BLaER1 treated with 17β-estradiol and CSF1 and Interleukin-3, amounts not matched to agents 10 nM and 100 nM (cell line): ENCODE measurements at regions not wholly inside any gene's neighbourhood (a gene's known extent, or its start where the extent isn't known, plus 50 kb on each side); places are given as distances from the start of the nearest gene placed in this dataset.
"Not testable (repeated sequence)": the region's sequence is repeated elsewhere in the genome, so short reads cannot be mapped to it uniquely, and the experiment has no call there.

Experiments used
- H3K27ac ChIP-seq, 11 experiments: shearing (Covaris generic); formaldehyde crosslinking; 2 replicates each; pipeline ENCODE4 v1.8.1; 2022
- H3K27me3 ChIP-seq, 11 experiments: shearing (Covaris generic); formaldehyde crosslinking; 2 replicates each; pipeline ENCODE4 v1.8.1; 2022
- H3K36me3 ChIP-seq, 11 experiments: shearing (Covaris generic); formaldehyde crosslinking; 2 replicates each; pipeline ENCODE4 v1.8.1; 2022
- H3K4me1 ChIP-seq, 10 experiments: shearing (Covaris generic); formaldehyde crosslinking; 2 replicates each; pipeline ENCODE4 v1.8.1; 2022
- H3K4me2 ChIP-seq, 11 experiments: shearing (Covaris generic); formaldehyde crosslinking; 2 replicates each; pipeline ENCODE4 v1.8.1; 2022
- H3K4me3 ChIP-seq, 10 experiments: shearing (Covaris generic); formaldehyde crosslinking; 2 replicates each; pipeline ENCODE4 v1.8.1; 2022
- H3K9ac ChIP-seq, 11 experiments: shearing (Covaris generic); formaldehyde crosslinking; 2 replicates each; pipeline ENCODE4 v1.8.1; 2022
- H3K9me3 ChIP-seq, 11 experiments: shearing (Covaris generic); formaldehyde crosslinking; replicated peaks in 1 of 11; 2 replicates each; pipeline ENCODE4 v1.8.1; 2022
- H4K20me1 ChIP-seq, 11 experiments: shearing (Covaris generic); formaldehyde crosslinking; 2 replicates each; pipeline ENCODE4 v1.8.1; 2022
- Cebpa-rat ChIP-seq, 11 experiments: shearing (Covaris generic); IDR thresholded peaks; 2 replicates each; pipeline ENCODE4 v1.8.1; 2022

GRCh38 chr10:117759266-117759665 is 216.7 kb downstream of the EMX2 start:
- Histone ChIP-seq H3K27me3 (no peaks in the 10 kb centered on the region), H3K4me3 (no peak overlapping the region), H4K20me1 (no peaks in the 10 kb centered on the region), H3K4me2 (no peak overlapping the region), H3K4me1 (peaks cover 0 to 20% (median 9%) of the 10 kb centered on the region in 10 experiments; a peak in 12 of 20 replicates), H3K36me3 (no peaks in the 10 kb centered on the region), H3K9ac (no peak overlapping the region), H3K27ac (no peak overlapping the region), H3K9me3 (no peaks in the 10 kb centered on the region)
- TF ChIP-seq Cebpa-rat (IDR thresholded peaks at IDR 0.05) = no peak

GRCh38 chr10:117761695-117762094 is 219.1 kb downstream of the EMX2 start:
- H3K4me1 ChIP-seq = peaks cover 0 to 20% (median 9%) of the 10 kb centered on the region in 10 experiments; a peak in 12 of 20 replicates

GRCh38 chr10:117762126-117762818 is 219.7 kb downstream of the EMX2 start:
- Histone ChIP-seq H4K20me1 (no peaks in the 10 kb centered on the region), H3K9me3 (no peaks in the 10 kb centered on the region), H3K27me3 (no peaks in the 10 kb centered on the region), H3K4me2 (peak overlapping the region in 9 of 11 experiments; percentile 0 to 58 (median 29); a peak in 12 of 22 replicates), H3K4me3 (no peak overlapping the region), H3K9ac (no peak overlapping the region), H3K4me1 (peaks cover 0 to 17% (median 9%) of the 10 kb centered on the region in 10 experiments; a peak in 12 of 20 replicates), H3K27ac (peak overlapping the region in 1 of 11 experiments; percentile 21; a peak in 2 of 22 replicates), H3K36me3 (no peaks in the 10 kb centered on the region)
- 0 out of 22 replicates have a peak, but pooled peaks of 1 of the 11 experiments have one; percentile 29 for TF ChIP-seq Cebpa-rat (IDR thresholded peaks at IDR 0.05)

More at GRCh38 chr10:117761695-117762094, 219.1 kb downstream of the EMX2 start:
- Histone ChIP-seq H3K4me2 (no peak overlapping the region), H3K27ac (no peak overlapping the region; a peak in 1 of 22 replicates), H3K27me3 (no peaks in the 10 kb centered on the region), H3K4me3 (no peak overlapping the region), H3K36me3 (no peaks in the 10 kb centered on the region), H3K9me3 (no peaks in the 10 kb centered on the region), H4K20me1 (no peaks in the 10 kb centered on the region), H3K9ac (no peak overlapping the region)
- TF ChIP-seq Cebpa-rat (IDR thresholded peaks at IDR 0.05) = no peak

- no peak; a peak in 1 of 22 replicates for TF ChIP-seq Cebpa-rat (IDR thresholded peaks at IDR 0.05)
- H3K27me3 ChIP-seq = no peaks in the 10 kb centered on the region
- H3K9me3 ChIP-seq = no peaks in the 10 kb centered on the region
Measured at GRCh38 chr10:117762819-117763172, 220.2 kb downstream of the EMX2 start.

GRCh38 chr10:117763528-117763927 is 221.0 kb downstream of the EMX2 start:
- H3K4me1 ChIP-seq = peaks cover 0 to 11% (median 9%) of the 10 kb centered on the region in 10 experiments; a peak in 12 of 20 replicates

More at GRCh38 chr10:117762819-117763172, 220.2 kb downstream of the EMX2 start:
- no peak overlapping the region for H3K4me3 ChIP-seq
- H3K27ac ChIP-seq = peak overlapping the region in 1 of 11 experiments; percentile 12; a peak in 1 of 22 replicates
- no peaks in the 10 kb centered on the region for H3K36me3 ChIP-seq
- H4K20me1 ChIP-seq = no peaks in the 10 kb centered on the region
- no peak overlapping the region for H3K9ac ChIP-seq
- peaks cover 0 to 12% (median 9%) of the 10 kb centered on the region in 10 experiments; a peak in 12 of 20 replicates for H3K4me1 ChIP-seq
- H3K4me2 ChIP-seq = peak overlapping the region in 9 of 11 experiments; percentile 0 to 58 (median 29); a peak in 13 of 22 replicates

GRCh38 chr10:117768333-117769042 is 225.9 kb downstream of the EMX2 start:
- Histone ChIP-seq H3K4me1 (no peaks in the 10 kb centered on the region), H3K9ac (no peak overlapping the region), H3K36me3 (no peaks in the 10 kb centered on the region), H3K4me3 (no peak overlapping the region), H3K9me3 (0 out of 22 replicates have a peak, but pooled peaks cover 0 to 7% (median 0%) of the 10 kb centered on the region in 11 experiments), H3K4me2 (no peak overlapping the region), H3K27ac (no peak overlapping the region), H4K20me1 (no peaks in the 10 kb centered on the region), H3K27me3 (no peaks in the 10 kb centered on the region)
- no peak for TF ChIP-seq Cebpa-rat (IDR thresholded peaks at IDR 0.05)

More at GRCh38 chr10:117763528-117763927, 221.0 kb downstream of the EMX2 start:
- H4K20me1 ChIP-seq = no peaks in the 10 kb centered on the region
- H3K9me3 ChIP-seq = 0 out of 22 replicates have a peak, but pooled peaks cover 0 to 2% (median 0%) of the 10 kb centered on the region in 11 experiments
- no peak overlapping the region for H3K4me2 ChIP-seq
- H3K27me3 ChIP-seq = no peaks in the 10 kb centered on the region
- H3K4me3 ChIP-seq = no peak overlapping the region
- H3K9ac ChIP-seq = no peak overlapping the region
- TF ChIP-seq Cebpa-rat (IDR thresholded peaks at IDR 0.05) = no peak
- no peaks in the 10 kb centered on the region for H3K36me3 ChIP-seq
- no peak overlapping the region for H3K27ac ChIP-seq

- no peak for TF ChIP-seq Cebpa-rat (IDR thresholded peaks at IDR 0.05)
- Histone ChIP-seq H4K20me1 (no peaks in the 10 kb centered on the region), H3K36me3 (no peaks in the 10 kb centered on the region), H3K27me3 (no peaks in the 10 kb centered on the region), H3K4me2 (no peak overlapping the region), H3K9ac (no peak overlapping the region), H3K27ac (no peak overlapping the region), H3K4me1 (no peaks in the 10 kb centered on the region), H3K4me3 (no peak overlapping the region), H3K9me3 (no peaks in the 10 kb centered on the region)
Measured at GRCh38 chr10:117775526-117775925, 233.0 kb downstream of the EMX2 start.

GRCh38 chr10:117777222-117777621 is 234.7 kb downstream of the EMX2 start:
- H3K36me3 ChIP-seq, H3K4me1 ChIP-seq, H3K27ac ChIP-seq, H3K9me3 ChIP-seq, H3K9ac ChIP-seq, H3K27me3 ChIP-seq, H4K20me1 ChIP-seq, H3K4me3 ChIP-seq, H3K4me2 ChIP-seq: not testable (repeated sequence)

- Histone ChIP-seq H3K27me3 (no peaks in the 10 kb centered on the region), H3K9me3 (no peaks in the 10 kb centered on the region), H3K4me1 (no peaks in the 10 kb centered on the region), H4K20me1 (no peaks in the 10 kb centered on the region; a peak in 1 of 22 replicates), H3K36me3 (no peaks in the 10 kb centered on the region), H3K4me3 (no peak overlapping the region), H3K27ac (no peak overlapping the region), H3K9ac (no peak overlapping the region), H3K4me2 (no peak overlapping the region)
- TF ChIP-seq Cebpa-rat (IDR thresholded peaks at IDR 0.05) = no peak
Measured at GRCh38 chr10:117778241-117778640, 235.7 kb downstream of the EMX2 start.
